Activated T-helper 1 cell treated with anti-CD3 and anti-CD28 coated beads, Interleukin-12 subunit alpha, Interleukin-12 subunit beta, Interleukin-2, Interleukin-4 antibody, amounts not matched to agents 30 ng/mL and 10 ng/mL and 1 ng/mL, durations not matched to agents 14 hours and 24 hours and 36 hours (primary cell): ENCODE measurements at regions not wholly inside any gene's neighbourhood (a gene's known extent, or its start where the extent isn't known, plus 50 kb on each side); places are given as distances from the start of the nearest gene placed in this dataset.

Experiments
- DNase-seq: peaks from one replicate; pipeline ENCODE4 v3.0.0; 2021; ENCODE audit warnings: low spot score
- H3K27ac Mint-ChIP-seq: one replicate; pipeline ENCODE4 v1.8.0; 2021; ENCODE audit warnings: mild to moderate bottlenecking, mixed read lengths
- H3K27me3 Mint-ChIP-seq: one replicate; pipeline ENCODE4 v1.8.0; 2022; ENCODE audit warnings: mild to moderate bottlenecking, moderate library complexity, mixed read lengths; ENCODE audit not compliant: insufficient read depth
- H3K36me3 Mint-ChIP-seq: one replicate; pipeline ENCODE4 v1.8.0; 2021; ENCODE audit warnings: low read depth, mixed read lengths
- H3K4me1 Mint-ChIP-seq: one replicate; pipeline ENCODE4 v1.8.0; 2021; ENCODE audit warnings: low read depth, mixed read lengths
- H3K4me3 Mint-ChIP-seq: one replicate; pipeline ENCODE4 v1.8.0; 2021; ENCODE audit warnings: mild to moderate bottlenecking, moderate library complexity, mixed read lengths
- H3K9me3 Mint-ChIP-seq: one replicate; pipeline ENCODE4 v1.8.0; 2021; ENCODE audit warnings: mixed read lengths
- intact Hi-C: fragments of 100-400 bp; cut with micrococcal nuclease; formaldehyde crosslinking; loops from one replicate; pipeline ENCODE4 v1.15.1; 2024

DNA sequence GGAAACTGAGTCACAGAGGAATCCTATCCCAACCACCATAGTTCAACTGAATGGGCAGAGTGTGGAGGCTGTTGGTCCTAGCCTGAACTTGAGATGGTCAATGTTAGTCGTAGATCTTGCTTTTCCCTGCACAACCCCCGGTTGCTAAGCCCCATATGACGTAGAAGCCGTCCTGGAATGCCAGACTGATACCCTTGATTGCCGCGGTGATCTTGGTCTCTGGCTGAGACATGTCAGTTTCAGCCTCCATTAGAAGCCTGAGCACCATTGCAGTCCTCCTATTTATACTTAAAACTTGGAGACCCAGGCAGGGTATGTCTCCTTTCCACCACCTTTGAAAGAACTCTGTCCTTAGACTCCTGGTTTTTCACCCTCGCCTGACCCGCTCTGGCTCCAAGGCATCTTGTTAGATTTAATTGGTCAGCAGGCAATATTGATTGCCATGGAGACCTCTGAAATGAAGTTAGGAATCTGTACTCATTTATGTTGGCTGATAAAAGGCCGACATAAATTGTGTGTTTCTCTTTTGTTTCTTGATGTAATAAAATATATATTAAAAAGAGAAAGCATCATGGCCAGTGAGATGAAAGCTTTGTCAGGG, 53.4 kb downstream of the RPLP1 start:
- H3K4me3 Mint-ChIP-seq = no peak overlapping the region
- no peaks in the 10 kb centered on the region for H3K36me3 Mint-ChIP-seq
- H3K9me3 Mint-ChIP-seq = no peaks in the 10 kb centered on the region
- no peak overlapping the region for H3K27ac Mint-ChIP-seq
- H3K27me3 Mint-ChIP-seq = peaks cover 10% of the 10 kb centered on the region
- H3K4me1 Mint-ChIP-seq = no peaks in the 10 kb centered on the region
- no peak for DNase-seq
- intact Hi-C loops = no loop called here

DNA sequence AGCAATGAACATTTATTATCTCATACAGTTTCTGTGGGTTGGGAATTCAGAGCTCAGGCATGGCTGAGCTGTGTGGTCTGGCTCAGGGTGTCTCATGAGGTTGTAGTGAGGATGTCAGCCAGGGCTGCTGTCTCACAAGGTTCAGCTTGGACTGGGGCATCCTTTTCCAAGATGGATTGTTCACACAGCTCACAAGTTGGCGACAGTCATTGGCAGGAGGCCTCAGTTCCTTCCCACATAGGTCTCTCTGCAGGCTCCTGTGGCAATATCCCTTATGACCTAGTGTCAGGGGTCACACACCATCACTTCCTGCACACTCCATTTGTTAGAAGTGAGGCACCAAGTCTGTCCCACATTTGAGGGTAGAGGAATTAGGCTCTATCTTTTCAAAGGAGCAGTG, 56.0 kb downstream of the RPLP1 start:
- Mint-ChIP-seq H3K4me3 (no peak overlapping the region), H3K4me1 (no peaks in the 10 kb centered on the region), H3K27ac (no peak overlapping the region), H3K9me3 (no peaks in the 10 kb centered on the region), H3K27me3 (peaks cover 10% of the 10 kb centered on the region), H3K36me3 (no peaks in the 10 kb centered on the region)
- intact Hi-C loops = no loop called here
- no peak for DNase-seq

DNA sequence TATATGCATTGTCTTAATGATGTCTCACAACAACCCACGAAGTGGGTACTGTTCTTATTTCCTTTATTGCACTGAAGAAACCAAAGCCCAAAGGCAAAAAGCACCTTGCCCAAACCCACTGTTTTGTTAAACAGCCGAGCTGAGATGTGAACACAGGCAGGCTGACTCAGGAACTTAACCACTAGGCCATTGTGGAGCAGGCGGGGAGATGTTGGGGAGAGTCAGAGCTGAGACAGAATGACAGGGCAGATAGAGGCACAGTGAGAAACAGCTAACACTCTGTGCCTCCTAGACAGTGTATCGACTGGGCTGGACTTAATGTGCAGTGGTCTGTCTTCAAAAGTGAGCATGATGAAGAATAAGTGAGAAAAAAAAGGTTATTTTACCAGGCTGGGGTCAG, 56.5 kb downstream of the RPLP1 start:
- intact Hi-C loops = no loop called here
- Mint-ChIP-seq H3K4me1 (no peaks in the 10 kb centered on the region), H3K9me3 (no peaks in the 10 kb centered on the region), H3K27me3 (peaks cover 7% of the 10 kb centered on the region), H3K27ac (no peak overlapping the region), H3K4me3 (no peak overlapping the region), H3K36me3 (no peaks in the 10 kb centered on the region)
- DNase-seq = no peak

DNA sequence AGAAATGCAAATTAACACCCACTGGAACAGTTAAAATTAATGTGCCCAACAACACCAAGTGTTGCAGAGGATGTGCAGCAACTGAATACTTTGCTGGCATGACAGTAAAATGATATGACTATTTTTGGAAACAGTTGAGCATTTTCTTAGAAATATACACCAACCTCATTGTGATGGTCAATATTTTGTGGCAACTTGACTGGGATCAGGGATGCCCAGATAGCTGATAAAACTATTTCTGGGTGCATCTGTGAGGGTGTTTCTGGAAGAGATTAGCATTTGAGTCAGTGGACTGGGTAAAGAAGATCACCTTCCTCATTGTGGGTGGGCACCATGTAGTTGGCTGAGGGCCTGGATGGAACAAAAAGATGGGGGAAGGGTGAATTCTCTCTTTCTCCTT, 57.9 kb downstream of the RPLP1 start:
- no peak overlapping the region for H3K27ac Mint-ChIP-seq
- DNase-seq = no peak
- H3K4me3 Mint-ChIP-seq = no peak overlapping the region
- H3K36me3 Mint-ChIP-seq = no peaks in the 10 kb centered on the region
- intact Hi-C loops = no loop called here
- no peaks in the 10 kb centered on the region for H3K4me1 Mint-ChIP-seq
- peaks cover 7% of the 10 kb centered on the region for H3K27me3 Mint-ChIP-seq
- no peaks in the 10 kb centered on the region for H3K9me3 Mint-ChIP-seq

DNA sequence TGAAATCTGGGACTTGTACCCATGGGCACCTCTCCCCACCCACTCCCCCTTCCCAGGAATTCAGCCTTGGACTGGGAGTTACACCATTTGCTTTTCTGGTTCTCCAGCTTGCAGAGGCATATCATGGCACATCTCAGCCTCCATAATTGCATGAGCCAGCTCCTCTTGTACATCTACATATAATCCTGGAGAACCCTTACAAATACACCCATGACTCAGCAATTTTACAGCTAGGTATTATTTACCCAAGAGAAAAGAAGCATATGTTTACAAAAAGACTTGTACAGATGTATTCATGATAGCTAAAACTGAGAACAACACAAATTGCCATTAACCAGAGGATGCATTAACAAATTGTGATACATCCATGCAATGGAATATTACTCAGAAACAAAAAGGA, 58.4 kb downstream of the RPLP1 start:
- Mint-ChIP-seq H3K36me3 (no peaks in the 10 kb centered on the region), H3K4me1 (no peaks in the 10 kb centered on the region), H3K4me3 (no peak overlapping the region), H3K27ac (no peak overlapping the region), H3K9me3 (no peaks in the 10 kb centered on the region), H3K27me3 (peaks cover 7% of the 10 kb centered on the region)
- intact Hi-C loops = no loop called here
- DNase-seq = no peak

DNA sequence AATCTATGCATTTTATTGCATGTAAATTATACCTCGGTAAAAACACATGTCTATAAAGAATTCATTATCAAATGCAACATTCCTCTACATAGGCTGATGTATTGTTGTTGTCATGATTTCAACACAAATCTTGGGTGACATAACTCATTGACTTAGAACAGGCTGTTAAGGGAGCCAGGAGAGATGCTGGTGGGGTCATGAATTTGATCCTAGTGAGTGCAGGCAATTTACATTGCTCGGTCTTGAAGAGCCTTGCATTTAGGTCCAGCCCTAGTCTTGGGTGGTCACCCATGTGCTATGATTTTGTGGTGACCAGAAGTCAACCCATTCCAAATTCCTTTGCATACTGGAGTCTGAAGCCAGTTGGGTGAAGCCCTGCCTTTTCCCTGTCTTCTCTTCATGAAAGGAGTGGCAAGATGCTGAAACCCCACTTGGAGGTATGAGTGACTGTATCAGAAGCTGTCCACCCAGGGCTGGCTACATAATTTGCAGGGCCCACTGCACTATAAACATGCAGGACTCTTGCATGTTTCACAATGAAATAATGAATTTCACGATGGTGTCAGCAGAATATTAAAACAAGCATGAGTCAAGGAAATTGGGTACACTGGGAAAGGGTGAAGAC, 59.2 kb downstream of the RPLP1 start:
- Mint-ChIP-seq H3K4me1 (no peaks in the 10 kb centered on the region), H3K27me3 (peaks cover 9% of the 10 kb centered on the region), H3K27ac (no peak overlapping the region), H3K36me3 (no peaks in the 10 kb centered on the region), H3K9me3 (no peaks in the 10 kb centered on the region), H3K4me3 (no peak overlapping the region)
- intact Hi-C loops = no loop called here
- no peak for DNase-seq

DNA sequence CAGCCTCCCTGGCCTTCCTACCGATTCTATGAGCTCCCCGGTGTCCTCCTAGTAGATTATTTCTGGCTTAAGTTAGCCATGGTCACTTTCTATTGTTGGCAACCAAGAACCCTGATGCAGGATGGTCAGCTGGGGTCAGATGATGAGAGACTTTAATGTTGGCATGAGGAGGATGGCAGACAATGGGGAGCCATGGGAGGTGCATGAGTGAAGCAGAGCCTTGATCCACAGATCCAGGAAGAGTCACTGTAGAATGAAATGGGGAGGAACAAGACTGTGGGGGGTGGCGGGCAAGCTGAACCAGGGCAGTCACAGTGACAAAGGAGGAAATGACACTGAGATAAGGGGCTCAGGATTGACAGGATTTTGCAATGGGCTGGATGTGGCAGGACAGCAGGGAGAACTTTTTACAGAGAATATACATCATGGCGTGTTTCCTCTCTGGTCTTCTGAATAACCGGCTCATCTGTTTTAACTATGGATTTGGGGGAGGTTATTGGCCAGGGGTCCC, 60.9 kb downstream of the RPLP1 start:
- Mint-ChIP-seq H3K9me3 (no peaks in the 10 kb centered on the region), H3K27me3 (peaks cover 12% of the 10 kb centered on the region), H3K27ac (no peak overlapping the region), H3K36me3 (no peaks in the 10 kb centered on the region), H3K4me3 (no peak overlapping the region), H3K4me1 (no peaks in the 10 kb centered on the region)
- intact Hi-C loops = no loop called here
- no peak for DNase-seq

DNA sequence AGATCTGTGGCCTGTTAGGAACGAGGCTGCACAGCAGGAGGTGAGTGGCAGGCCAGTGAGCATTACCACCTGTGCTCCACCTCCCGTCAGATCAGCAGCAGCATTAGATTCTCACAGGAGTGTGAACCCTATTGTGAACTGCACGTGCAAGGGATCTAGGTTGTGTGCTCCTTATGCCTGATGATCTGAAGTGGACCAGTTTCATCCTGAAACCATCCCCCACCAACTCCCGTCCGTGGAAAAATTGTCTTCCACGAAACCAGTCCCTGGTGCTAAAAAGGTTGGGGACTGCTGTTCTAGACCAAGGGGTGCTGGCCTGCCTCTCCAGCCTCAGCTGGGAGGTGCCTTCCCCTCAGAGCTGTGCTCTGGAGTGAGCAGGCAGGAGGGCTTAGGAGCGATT, 61.4 kb downstream of the RPLP1 start:
- Mint-ChIP-seq H3K27ac (no peak overlapping the region), H3K36me3 (no peaks in the 10 kb centered on the region), H3K9me3 (no peaks in the 10 kb centered on the region), H3K27me3 (peaks cover 12% of the 10 kb centered on the region), H3K4me3 (no peak overlapping the region), H3K4me1 (no peaks in the 10 kb centered on the region)
- intact Hi-C loops = no loop called here
- DNase-seq = no peak

DNA sequence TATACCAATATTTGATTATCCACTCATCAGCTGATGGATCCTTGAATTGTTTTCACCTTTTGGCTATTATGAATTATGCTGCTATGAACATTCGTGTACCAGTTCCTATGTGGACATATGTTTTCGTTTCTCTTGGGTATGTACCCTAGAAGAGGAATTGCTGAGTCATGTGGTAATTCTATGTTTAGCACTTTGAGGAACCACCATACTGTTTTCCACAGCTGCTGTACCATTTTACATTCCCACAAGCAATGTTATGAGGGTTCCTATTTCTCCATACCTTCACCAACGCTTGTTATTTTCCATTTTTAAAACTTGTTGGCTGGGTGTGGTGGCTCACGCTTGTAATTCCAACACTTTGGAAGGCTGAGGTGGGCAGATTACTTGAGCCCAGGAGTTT, 62.9 kb downstream of the RPLP1 start:
- no peak overlapping the region for H3K27ac Mint-ChIP-seq
- H3K4me1 Mint-ChIP-seq = no peaks in the 10 kb centered on the region
- no peaks in the 10 kb centered on the region for H3K36me3 Mint-ChIP-seq
- no peak for DNase-seq
- no peak overlapping the region for H3K4me3 Mint-ChIP-seq
- no peaks in the 10 kb centered on the region for H3K9me3 Mint-ChIP-seq
- peaks cover 10% of the 10 kb centered on the region for H3K27me3 Mint-ChIP-seq
- intact Hi-C loops = no loop called here

DNA sequence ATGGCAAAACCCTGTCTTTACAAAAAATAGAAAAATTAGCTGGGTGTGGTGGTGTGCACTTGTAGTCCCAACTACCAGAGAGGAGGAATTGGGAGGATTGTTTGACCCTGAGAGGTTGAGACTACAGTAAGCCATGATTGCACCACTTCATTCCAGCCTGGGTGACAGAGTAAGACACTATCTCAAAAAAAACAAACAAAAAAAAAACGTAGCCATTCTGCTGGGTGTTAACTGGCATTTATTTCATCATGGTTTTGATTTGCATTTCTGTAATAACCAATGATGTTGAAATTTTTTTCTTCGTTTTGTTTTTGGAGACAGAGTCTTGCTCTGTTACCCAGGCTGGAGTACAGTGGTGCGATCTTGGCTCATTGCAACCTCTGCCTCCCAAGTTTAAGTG, 63.3 kb downstream of the RPLP1 start:
- no peaks in the 10 kb centered on the region for H3K36me3 Mint-ChIP-seq
- H3K4me1 Mint-ChIP-seq = no peaks in the 10 kb centered on the region
- H3K27me3 Mint-ChIP-seq = peaks cover 12% of the 10 kb centered on the region
- no peak overlapping the region for H3K4me3 Mint-ChIP-seq
- no peaks in the 10 kb centered on the region for H3K9me3 Mint-ChIP-seq
- intact Hi-C loops = no loop called here
- DNase-seq = no peak
- H3K27ac Mint-ChIP-seq = no peak overlapping the region

DNA sequence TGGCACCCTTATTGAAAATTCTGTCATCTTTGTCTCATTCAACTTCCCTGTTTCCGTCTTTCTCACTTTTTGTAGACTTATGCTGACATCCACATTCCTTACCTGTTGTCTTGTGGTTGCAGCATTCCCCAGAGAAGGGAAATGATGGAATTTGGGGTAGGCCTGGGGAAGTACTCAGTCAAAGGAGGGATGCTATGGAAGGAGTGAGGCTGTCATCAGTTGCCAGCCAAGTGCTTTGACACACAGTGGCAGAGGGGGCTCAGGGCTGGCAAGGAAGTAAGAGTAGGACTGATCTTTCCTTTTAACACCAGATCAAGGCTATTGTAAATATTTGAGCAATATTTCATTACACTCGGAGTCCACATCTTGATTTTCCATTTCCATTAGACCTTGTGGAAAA, 64.4 kb downstream of the RPLP1 start:
- Mint-ChIP-seq H3K27ac (no peak overlapping the region), H3K4me1 (no peaks in the 10 kb centered on the region), H3K4me3 (no peak overlapping the region), H3K9me3 (no peaks in the 10 kb centered on the region), H3K36me3 (no peaks in the 10 kb centered on the region), H3K27me3 (peaks cover 13% of the 10 kb centered on the region)
- no peak for DNase-seq
- intact Hi-C loops = no loop called here

DNA sequence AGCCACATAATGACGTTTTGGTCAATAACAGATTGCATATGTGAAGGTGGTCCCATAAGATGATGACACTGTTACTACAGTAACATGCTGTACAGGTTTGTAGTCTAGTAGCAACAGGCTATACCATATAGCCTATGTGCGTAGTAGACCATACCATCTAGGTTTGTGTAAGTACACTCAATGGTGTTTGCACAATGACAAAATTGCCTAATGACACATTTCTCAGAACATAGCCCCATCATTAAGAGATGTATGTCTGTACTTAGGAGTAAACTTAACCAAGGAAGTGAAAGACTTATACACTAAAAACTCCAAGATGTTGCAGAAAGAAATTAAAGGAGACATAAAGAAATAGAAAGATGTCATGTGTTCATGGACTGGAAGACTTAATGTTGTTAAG, 66.2 kb downstream of the RPLP1 start:
- Mint-ChIP-seq H3K27me3 (peaks cover 16% of the 10 kb centered on the region), H3K9me3 (no peaks in the 10 kb centered on the region), H3K27ac (no peak overlapping the region), H3K36me3 (no peaks in the 10 kb centered on the region), H3K4me1 (peaks cover 6% of the 10 kb centered on the region), H3K4me3 (no peak overlapping the region)
- no peak for DNase-seq
- intact Hi-C loops = no loop called here

DNA sequence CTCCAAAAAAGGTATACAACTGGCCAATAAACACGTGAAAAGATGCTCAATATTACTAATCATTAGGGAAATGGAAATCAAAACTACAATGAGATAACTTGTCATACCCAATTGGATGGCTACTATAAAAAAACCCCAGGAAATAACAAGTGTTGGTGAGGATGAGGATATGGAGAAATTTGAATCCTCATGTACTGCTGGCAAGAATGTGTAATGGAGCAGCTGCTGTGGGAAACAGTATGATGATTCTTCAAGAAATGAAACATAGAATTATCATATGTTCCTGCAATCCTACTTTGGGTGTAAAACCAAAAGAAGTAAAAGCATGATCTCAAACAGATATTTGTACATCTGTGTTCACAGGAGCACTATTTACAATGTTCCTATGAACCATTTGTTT, 67.4 kb downstream of the RPLP1 start:
- Mint-ChIP-seq H3K36me3 (no peaks in the 10 kb centered on the region), H3K9me3 (no peaks in the 10 kb centered on the region), H3K27me3 (peaks cover 16% of the 10 kb centered on the region), H3K27ac (no peak overlapping the region), H3K4me1 (peaks cover 6% of the 10 kb centered on the region), H3K4me3 (no peak overlapping the region)
- DNase-seq = no peak
- intact Hi-C loops = no loop called here

DNA sequence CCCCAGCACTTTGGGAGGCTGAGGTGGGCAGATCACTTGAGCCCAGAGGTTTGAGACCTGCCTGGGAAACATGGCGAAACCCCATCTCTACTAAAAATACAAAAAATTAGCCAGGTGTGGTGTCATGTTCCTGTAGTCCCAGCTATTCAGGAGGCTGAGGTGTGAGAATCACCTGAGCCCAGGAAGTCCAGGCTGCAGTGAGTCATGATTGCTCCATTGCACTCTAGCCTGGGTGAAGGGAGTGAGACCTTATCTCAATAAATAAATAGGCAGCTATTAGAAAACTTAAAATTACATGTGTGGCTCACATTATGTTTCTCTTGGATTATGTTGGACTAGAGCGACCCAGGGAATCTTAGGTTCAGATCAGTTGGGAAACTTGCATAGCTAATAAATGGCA, 69.7 kb downstream of the RPLP1 start:
- Mint-ChIP-seq H3K4me3 (no peak overlapping the region), H3K9me3 (no peaks in the 10 kb centered on the region), H3K4me1 (peaks cover 6% of the 10 kb centered on the region), H3K36me3 (no peaks in the 10 kb centered on the region), H3K27ac (no peak overlapping the region), H3K27me3 (peaks cover 16% of the 10 kb centered on the region)
- DNase-seq = no peak
- intact Hi-C loops = loop anchor here (2.0 kb wide), 1 partner anchor 990 kb away; no protein-coding TSS in a partner anchor
